ENCODE measurements at regions not wholly inside any gene's neighbourhood (a gene's known extent, or its start where the extent isn't known, plus 50 kb on each side); places are given as distances from the start of the nearest gene placed in this dataset.

DNA sequence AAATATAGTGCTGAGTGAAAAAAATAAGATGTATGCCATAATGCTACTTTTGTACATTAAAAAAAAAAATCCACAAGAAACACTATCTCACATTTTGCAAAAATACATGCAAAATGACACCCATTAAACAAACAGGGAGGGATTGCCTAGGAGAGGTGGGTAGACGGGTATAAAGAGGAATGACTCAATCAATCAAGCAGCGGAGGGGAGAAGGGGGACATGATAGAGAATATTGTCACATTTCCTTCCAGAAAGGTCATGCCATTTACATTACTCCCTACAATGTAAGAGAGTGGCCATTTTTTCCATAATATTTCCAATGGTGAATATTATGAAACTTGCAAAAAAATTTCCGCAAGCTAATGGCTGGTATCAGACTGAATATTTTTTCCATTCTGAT, 542.3 kb upstream of the TNP1 start:
- no peak for DNase-seq

DNA sequence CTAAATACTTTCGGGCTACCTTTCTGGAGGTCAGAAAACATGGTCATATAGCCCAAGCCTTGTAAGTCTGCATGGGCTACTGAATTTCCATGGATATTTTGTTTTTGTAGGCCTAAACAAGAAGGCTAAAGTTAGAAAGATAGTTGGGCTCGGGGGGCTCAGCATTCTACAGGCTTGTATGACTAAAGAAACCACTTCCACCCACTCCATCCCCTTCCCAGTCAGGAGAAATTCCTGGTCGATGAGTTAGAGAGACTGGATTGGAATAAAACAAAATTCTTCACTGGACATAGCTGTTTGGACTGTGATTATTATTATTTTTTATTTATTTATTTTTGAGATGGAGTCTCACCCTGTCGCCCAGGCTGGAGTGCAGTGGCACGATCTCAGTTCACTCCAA, 539.4 kb upstream of the TNP1 start:
- no peak for DNase-seq

DNA sequence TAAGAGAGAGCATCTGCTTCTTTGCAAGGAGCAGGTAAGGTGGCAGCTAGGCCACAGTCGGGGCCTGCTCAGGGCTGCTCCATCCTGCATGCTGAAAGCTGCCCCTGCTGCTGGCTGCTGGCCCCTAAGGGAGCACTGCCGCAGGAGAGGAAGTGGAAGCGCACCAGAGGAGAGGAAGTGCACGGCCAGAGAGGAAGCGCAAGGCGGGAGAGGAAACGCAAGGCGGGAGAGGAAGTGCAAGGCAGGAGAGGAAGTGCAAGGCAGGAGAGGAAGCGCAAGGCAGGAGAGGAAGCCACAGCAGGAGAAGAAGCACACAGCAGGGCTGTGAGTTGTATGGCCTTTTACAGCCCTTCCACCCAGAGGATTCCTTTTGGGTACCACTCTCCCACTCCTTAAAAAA, 539.0 kb upstream of the TNP1 start:
- peak; percentile 1 to 31 for DNase-seq

DNA sequence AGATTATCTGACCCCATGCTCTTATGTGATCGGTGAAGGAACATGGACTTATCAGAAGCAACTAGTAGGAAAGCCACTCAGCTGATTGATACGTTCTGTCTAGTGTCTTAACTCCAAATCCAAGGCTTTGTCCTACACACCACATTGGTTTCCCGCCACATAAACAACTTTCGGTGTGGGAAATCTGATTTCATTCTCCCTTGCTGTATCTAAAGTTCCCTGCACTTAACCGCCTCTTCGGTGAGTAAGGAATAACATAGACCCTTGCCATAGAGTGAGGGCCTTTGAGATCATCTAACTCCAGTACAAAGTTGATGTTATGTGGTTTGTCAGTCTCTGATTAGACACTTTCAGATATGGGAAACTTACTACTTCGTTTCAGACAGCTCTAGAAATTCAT, 538.2 kb upstream of the TNP1 start:
- DNase-seq, result no peak

DNA sequence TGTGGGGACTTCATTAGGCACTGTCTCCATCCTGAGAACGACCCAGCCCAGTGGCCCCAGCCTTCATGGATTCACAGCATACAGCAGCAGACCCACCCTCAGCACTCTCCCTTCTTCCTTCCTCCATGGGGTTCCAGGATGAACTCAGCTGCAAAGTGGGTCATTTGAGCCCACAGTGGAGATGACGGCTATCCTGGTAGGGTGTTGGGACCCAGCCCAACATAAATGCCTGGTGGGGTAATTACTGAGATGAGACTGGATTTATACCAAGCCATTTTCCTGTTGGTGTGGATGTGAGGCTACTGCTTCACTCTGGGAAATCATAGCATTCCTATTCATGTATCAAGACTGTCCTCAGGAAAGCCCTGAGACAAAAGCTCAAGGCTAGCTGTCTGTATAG, 536.7 kb upstream of the TNP1 start:
- no peak for DNase-seq

DNA sequence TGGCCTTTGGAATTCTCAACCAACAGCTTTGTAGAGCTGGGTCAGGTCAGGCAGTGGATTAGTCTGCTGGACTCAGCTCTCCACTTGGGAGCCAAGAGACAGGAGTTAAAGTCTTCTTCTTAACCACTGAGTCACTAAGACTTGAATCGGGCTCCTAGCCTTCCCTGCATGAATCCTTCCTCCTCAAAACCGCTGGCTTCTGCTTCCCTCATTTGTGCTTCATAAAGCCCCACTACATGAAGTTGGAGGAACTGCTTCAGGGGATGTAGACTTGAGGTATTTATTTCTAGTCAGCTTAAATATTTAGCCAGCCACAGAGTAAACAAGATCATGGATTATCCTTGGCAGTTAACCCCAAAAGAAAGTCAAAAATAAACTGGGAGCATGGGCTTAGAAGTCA, 536.3 kb upstream of the TNP1 start:
- no peak for DNase-seq

DNA sequence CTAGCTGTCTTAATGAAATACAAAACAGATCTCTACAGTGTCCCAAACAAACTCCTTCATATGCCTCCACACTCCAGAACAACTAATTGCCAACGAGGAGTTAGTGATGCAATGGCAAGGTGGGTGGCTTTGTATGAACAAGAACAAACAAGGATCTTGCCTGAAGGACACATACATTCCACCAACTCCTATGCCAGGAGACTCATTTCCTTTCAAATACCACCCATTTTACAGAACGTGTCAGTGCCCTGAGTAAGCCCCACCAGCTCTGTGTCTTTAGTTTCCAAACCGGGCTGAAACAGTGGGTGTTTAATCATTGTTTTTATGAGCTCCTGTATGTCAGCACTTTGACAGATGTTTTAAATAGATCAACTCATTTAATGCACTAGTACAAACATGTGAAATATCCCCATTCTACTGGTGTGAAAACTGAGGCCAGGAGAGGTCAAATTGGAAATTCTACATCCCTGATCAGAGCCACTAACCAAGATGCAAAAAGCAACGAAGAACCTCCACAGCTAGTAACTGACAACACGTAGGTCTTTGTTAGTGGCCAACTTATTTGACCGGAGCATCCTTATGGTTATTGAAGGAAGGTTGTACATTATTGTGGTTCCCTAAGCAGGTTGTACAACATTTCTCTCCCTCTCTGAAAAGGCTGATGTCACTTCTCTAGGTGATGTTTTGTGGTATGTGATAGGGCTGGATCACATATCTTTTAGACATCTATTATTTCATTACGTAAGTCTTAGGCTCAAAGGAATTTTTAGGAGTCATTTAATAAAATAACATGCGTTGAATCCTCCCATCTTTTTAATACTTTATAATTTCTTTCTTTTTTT, 534.9 kb upstream of the TNP1 start:
- no peak for DNase-seq

DNA sequence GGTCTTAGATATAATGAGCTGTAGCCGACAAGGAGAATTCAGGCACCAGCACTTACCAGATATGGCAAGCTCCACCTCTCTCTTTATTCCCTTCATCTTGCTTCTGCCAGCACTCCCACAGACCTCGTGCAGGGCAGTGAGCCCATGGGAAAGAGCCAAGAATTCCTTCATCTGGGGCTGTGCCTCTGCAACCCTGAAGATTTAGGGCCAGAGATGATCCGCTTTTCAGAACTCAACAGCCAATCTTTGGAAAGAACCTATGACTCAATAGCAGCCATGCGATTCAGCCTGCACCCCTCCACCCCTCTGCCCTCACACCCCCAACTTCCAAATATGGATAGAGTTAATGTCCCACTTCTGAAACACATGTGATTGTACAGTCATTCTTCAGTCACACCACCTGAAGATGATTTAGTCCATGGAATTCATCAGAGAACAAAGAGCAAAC, 533.7 kb upstream of the TNP1 start:
- no peak for DNase-seq

DNA sequence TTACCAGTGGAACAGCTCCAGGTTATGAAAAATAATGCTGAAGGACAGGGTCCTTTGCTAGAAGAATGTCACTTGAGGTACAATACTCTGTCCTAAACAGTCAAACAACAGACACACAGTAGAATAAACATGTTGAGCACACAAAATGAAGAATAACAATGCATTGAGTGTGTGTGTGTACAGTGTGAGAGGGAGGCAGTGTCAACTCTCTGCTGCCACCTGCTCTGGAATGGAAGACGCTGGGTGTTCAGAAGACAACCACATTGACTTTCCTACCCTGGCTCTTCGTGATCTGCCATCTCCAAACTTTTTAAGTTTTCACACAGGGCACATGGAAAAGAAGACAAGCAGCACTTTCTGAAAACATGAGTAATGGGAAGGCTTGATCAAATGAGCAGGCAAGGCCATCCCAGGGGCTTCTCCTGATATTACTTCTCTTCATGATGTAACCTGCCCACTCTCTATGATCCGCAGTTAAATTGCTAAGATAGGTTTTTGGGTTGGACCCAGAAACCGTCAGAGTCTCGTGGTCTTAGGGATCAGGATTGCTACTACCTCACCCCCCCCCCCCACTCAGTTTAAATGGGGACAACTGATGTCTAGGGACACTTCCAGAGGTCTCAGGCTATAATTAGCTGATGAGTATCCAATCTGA, 533.2 kb upstream of the TNP1 start:
- DNase-seq, result no peak

DNA sequence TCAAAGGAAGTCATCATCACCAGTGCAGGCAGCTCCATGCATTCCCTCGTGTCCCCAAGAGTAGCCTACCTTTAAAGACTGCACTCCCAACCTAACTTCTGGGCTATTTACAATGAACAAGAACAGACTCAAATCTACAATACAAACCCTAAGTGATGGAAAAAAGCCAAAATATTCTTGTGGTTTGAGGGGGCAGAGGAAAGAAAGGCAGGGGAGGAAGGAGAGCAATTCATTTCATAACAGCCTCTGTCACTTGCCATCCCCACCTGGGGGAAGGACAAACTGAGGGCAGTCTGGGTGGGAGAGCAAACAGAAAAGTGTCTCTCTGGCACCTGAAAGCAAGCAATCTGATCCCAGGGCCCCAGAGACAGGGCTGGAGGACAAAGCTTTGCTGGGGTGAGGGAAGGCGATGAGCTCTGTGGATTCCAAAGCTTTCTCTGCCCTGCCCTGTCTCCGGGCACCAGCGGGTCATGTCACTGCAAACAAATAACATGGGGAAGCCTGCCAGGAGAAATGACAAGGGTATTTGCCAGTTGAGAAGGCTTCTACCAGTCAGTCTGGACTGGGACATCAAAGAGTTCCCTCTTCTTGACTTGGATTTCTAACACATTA, 528.0 kb upstream of the TNP1 start:
- peak; percentile 4 to 23 for DNase-seq

DNA sequence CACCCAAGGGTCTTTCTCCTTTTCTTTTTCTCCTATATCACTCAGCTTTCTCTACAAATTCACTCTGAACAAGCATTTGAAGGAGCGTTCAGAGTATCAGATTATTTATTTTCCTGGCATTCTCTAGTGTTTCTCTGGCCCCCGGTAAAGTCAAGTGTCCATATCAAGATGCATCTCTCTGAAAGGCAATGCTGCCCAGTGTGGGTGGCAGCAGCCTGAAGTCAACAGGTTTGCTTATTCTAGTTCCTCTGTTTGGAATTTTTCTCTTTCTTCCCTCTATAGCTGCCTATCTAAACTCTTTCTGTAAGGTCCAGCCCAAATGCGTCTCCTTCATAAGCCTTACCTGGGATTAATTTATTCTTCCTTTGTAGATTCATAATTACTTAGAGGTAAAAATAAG, 526.2 kb upstream of the TNP1 start:
- DNase-seq, result no peak

DNA sequence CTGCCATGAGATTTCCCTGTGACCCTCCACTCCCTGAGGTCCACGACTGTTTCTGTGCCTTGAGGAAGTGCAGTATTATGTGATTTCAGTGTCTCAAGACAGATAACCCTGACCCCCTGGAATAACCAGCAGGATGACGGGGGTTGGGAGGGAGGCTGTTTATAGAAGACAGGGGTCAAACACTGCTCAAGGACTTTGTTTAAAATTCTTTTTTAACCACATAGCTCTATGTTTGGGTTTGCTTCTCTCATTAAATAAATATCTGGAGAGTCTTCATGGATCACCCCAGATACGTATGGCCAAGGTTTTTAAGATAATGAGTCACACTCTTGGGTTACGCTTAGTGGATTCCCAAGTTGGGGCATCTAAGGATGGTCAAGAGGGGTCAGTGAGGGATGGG, 523.8 kb upstream of the TNP1 start:
- DNase-seq, result no peak

DNA sequence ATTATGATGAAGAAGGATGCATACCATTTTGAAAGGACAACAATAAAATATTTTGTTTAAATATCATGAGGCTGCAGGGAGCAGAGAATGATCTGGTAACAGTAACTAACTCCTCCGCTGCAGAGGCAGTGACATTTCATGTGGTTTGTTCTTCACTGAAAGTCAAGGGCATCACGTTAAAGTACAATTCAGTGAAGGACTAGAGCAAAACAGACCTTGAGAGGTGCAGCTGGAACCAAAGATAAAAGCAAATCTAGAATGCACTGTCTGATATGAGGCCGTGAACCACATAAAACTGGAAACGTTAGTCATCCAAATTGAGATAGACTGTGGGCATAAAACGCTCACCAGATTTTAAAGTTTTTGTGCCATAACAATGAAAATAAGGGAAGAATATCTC, 522.9 kb upstream of the TNP1 start:
- no peak for DNase-seq

DNA sequence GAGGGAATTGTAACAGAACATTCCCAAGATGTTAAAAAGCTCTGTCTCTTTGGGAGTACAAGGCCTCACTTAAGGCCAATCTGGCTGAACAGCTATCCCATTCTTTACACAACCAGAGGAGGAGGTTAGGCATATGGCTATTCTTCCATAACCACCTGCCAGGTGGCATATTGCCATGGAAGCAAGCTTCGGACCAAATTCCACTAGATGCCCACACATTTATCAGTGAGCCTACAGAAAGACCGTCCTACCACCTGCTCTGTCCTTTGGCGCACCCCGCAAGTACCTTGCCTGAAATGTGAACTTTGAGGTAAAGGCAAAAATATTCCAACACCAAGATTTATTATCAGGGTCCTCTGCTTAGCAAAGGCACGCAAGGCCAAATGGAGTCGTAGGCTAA, 519.9 kb upstream of the TNP1 start:
- DNase-seq, result no peak

DNA sequence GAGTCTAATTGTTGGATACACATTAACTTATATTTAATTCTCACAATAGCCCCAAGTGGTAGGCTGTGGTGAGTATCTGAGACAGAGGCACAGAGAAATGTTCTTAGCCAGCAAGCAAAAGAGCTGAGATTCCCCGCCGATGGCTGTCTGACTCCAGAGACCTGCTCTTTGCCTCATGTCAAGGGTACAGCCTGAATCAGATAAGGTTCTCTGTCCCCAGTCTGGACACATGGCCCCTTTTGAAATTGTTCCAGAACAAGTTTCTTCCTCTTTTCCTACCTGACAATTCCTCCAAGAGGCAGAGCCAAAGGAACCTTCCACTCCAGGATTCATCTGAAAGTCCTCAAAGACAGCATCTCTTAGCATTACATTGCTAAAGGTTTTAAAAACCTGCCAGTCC, 512.9 kb upstream of the TNP1 start:
- DNase-seq, result no peak

DNA sequence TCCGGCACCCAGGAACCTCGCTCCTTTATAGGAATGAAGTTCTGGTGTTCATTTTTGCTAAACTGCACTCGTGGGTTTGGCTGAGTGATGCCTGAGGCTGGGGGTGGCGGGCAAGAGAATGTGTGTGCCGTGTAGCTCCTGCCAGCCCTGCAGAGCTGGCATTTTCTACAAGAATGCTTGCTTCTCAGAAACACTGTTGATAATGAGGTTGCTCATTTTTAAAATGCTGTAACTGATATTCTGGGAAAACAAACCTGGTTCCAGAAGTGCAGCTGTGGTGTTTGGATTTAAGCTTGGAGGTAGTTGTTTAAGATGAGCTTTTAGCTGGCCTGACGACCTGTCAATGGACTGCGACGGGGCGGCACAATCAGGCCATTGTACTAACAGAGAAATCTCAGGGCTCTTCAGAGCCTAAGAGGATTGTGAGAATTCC, 511.9 kb upstream of the TNP1 start:
- DNase-seq, result no peak

DNA sequence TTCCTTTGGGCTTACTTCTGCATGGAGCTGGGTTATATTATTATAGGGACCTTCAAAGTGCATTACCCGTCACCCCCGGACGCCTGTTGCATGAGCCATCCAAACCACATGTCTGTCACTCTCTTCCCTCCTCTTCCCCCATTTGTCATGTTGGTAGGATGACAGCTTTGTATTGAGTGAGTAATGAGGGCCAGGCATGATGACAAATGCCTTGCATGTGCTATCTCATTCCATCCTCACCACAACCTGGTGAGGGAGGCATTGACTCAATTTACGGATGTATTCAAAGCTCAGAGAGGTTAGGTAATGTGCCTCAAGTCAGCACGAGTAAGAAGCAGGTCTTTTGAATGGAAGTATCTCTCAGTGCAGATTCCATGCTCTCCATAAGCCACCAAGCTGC, 510.5 kb upstream of the TNP1 start:
- DNase-seq, result peak; percentile 10 to 35

DNA sequence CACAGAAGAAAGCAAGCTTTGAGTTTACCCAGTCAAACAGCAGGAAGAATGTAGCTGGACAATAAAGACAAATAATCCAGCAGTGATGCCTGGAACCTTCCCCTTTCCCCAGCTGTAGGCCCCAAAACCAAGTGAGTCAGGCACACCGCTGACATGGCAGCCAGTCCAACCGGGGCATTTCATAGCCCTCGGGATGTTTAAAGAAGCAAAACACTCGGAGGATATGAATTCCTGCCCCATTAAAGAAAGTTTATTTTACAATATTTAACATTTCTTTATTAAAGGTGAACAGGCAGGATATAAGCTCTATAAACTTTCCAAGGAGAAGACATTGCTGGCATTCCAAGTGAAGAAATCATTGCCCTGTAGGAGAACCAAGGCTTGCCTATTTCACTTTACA, 507.6 kb upstream of the TNP1 start:
- no peak for DNase-seq

DNA sequence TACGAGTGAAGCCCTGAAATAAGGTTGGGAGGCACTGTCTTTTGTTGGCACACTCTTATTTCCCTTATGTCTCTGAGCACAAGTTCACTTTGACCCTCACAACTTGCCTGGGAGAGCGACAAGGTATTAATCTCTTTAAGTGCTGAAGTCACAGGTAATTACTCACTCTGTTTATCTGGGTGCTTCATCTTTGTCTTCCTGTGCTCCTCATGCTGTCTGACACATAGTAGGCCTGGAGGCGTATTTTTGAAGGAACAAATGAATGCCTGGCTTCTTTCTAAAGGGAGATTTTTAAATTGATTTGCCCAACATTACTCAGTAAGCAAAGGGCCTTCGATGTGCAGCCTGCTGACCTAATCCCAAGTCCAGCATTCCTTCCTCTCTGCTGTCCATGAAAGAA, 507.1 kb upstream of the TNP1 start:
- no peak for DNase-seq

DNA sequence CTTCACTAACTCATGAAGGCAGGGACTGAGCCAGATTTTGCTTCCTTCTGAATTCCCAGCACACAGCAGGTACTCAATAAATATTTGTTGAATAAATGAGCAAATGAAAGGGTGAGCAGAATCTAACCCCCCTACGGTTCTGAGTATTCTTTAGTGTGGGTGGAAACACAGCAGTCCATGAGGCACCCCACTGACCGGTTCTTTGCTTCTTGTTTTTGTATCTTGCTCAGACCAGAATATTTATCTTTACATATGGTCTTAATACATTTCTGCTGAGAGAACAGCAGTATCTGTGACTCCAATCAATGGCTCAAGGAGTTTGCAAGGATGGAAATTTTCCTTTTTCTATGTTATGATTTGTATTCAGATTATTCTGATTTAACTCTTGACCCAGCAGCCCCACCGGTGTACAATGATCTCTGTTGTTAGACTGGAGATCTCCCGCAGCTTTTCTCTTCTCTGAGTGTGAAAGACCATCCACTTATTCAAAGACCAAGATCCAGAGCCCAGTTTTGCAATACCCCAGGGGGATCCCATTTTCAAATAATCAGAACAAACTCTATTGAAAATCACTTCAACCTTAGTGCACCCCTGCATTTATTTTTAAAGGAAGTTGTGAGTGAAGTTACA, 506.5 kb upstream of the TNP1 start:
- no peak for DNase-seq

DNA sequence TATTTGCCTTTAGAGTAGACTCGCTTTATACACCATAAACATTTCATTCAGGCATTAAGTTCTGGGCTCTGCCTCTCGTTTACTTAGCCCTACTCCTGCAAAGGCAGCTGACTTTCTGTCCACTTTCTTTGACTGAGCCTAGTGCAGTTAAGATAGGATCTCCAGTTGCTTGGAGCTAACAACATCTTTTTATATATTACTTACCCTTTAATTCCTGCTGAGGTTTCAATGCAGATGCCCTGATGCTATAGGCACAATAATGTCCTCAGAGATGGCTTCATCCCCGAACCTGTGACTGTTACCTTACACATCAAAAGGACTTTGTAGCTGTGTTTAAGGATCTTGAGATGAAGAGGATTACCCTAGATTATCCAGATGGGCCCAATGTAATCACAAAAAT, 505.8 kb upstream of the TNP1 start:
- DNase-seq, result no peak

DNA sequence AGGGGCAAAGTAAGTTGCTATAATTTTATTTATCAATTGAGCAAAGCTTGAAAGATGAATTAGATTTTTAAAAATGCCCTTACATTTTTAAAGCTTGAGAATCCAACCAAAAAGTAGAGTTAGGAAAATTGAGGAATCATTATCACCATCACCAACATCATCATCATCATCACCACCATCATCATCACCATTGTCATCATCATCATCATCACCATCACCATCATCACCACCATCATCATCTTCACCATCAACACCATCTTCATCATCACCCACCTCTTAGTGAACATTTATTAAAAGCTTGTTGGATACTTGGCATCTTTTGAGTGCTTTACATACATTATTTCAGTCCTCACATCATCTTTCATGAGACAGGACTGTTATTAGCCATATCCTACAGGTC, 504.4 kb upstream of the TNP1 start:
- no peak for DNase-seq

DNA sequence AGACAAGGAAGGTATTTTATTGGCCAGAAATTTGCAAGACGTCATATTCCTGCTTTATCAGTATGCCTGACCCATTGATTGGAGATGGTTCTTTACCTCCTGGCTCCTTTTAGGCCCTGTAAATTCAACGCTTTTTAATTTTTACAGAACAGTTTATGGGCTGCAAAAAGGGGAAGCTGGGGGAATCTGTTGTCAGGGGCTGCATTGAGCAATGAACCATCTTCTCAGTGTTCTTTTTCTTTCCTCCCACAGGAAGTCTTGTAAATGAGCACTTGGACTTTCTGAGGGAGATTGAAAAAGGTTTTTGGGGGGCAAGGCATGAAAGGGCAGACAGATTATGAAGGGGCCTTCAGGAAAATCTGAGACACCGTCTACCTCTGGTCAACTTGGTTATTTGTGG, 503.6 kb upstream of the TNP1 start:
- peak; percentile 68 to 73 for DNase-seq

DNA sequence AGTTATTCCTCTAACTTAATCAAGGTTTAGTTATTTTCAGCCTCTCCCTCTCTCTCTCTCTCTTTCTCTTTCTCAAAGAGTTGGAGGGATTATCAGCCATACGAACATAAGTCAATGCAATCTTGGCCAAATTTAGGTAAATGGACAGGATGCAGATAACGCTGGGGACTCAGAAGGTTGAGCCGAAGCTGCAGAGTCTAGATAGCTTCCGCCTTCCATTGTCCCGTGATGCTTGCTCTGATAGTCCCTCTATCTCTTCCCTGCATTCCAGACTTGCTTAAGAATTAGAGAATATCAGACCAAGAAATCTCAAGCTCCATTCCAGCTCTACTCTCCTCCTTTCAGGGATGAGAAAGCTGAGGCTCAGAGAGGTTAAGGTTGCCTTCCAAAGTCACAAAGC, 502.8 kb upstream of the TNP1 start:
- DNase-seq, result no peak
